Lower leg skin (tissue), 4 donors: ENCODE measurements at regions not wholly inside any gene's neighbourhood (a gene's known extent, or its start where the extent isn't known, plus 50 kb on each side); places are given as distances from the start of the nearest gene placed in this dataset.
"Not testable (repeated sequence)": the region's sequence is repeated elsewhere in the genome, so short reads cannot be mapped to it uniquely, and the experiment has no call there.

Experiments used
- DNase-seq, 2 donors: peaks; one replicate each; pipeline ENCODE4 v3.0.0-alpha.2; 2019; ENCODE audit warnings: low spot score in 2 of 2
- H3K4me3 ChIP-seq: fragments of 200-600 bp; sonication (generic); 2 replicates; pipeline ENCODE4 v1.5.1; 2017; ENCODE audit warnings: mild to moderate bottlenecking, low read depth; ENCODE audit not compliant: poor library complexity, severe bottlenecking
- POLR2A ChIP-seq, 2 donors: fragments of 450-650 bp; IDR thresholded peaks; one replicate each; pipeline ENCODE4 v1.6.1; 2016 to 2017; ENCODE audit warnings: antibody characterized with exemption in 2 of 2, mild to moderate bottlenecking in 1 of 2, moderate library complexity in 1 of 2
- WGBS, 2 donors: methylation state at CpG; one replicate each; pipeline ENCODE4 v1.1.5; 2018; 5-methylcytosine and 5-hydroxymethylcytosine counted together
- intact Hi-C: fragments of 100-400 bp; cut with DNase I; formaldehyde crosslinking; loops from one replicate; pipeline ENCODE4 v1.15.0; 2023; ENCODE audit warnings: low total_unique reads
- TF ChIP-seq, protein P1 (sequence below), 3 donors: fragments of 450-650 bp; IDR thresholded peaks; one replicate each; pipeline ENCODE4 v1.5.1; 2016; ENCODE audit warnings: antibody characterized with exemption in 3 of 3, mild to moderate bottlenecking in 3 of 3, moderate library complexity in 2 of 3

DNA sequence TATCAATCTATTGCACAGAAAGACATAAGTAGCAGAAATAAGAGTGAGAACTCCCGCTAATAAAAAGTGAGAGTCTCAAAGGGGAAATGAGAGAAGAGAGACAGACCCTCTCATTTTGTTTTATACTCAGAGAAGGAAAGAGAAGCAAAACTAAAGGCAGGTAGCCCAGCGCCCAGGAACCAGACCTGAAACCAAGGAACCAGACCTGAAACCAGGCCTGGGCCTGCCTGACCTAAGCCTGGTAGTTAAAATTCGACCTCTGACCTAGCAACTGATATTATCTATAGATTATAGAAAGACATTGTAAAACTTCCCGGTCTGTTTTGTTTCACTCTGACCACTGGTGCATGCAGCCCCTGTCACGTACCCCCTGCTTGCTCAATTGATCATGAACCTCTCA lies 134.5 kb upstream of the SEMA6A start:
- TF ChIP-seq POLR2A (IDR thresholded peaks at IDR 0.05): no peak
- TF ChIP-seq, protein P1, sequence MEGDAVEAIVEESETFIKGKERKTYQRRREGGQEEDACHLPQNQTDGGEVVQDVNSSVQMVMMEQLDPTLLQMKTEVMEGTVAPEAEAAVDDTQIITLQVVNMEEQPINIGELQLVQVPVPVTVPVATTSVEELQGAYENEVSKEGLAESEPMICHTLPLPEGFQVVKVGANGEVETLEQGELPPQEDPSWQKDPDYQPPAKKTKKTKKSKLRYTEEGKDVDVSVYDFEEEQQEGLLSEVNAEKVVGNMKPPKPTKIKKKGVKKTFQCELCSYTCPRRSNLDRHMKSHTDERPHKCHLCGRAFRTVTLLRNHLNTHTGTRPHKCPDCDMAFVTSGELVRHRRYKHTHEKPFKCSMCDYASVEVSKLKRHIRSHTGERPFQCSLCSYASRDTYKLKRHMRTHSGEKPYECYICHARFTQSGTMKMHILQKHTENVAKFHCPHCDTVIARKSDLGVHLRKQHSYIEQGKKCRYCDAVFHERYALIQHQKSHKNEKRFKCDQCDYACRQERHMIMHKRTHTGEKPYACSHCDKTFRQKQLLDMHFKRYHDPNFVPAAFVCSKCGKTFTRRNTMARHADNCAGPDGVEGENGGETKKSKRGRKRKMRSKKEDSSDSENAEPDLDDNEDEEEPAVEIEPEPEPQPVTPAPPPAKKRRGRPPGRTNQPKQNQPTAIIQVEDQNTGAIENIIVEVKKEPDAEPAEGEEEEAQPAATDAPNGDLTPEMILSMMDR (IDR thresholded peaks at IDR 0.05): no peak
- intact Hi-C loops: no loop called here
- 90 to 91% methylated on average over 5 of the region's 5 CpGs for WGBS, 2 donors

DNA sequence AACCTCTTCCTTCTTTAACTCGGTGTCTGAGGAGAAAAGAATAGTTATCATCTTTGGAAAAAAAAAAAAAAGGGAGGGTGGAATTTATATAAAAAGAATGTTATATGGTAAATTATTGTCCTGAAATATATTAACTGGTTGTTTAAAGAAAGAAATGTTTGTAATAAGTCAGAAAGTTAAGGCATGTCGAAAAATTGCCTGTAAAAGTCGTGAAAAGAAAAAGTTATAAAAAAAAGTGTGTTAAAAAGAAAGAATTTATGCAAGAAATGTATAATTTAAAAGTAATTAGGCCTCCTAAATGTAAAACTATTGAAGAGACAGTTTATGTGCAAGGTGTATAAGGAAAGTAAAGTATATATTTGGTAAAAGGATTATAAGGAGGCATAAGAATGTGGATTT lies 130.5 kb upstream of the SEMA6A start:
- intact Hi-C loops, DNase-seq, H3K4me3 ChIP-seq: not testable (repeated sequence)
- WGBS, 2 donors: 95 to 97% methylated on average over 3 of the region's 3 CpGs

More for the DNA sequence above, 134.5 kb upstream of the SEMA6A start:
- no peak overlapping the region for H3K4me3 ChIP-seq
- no peak for DNase-seq

DNA sequence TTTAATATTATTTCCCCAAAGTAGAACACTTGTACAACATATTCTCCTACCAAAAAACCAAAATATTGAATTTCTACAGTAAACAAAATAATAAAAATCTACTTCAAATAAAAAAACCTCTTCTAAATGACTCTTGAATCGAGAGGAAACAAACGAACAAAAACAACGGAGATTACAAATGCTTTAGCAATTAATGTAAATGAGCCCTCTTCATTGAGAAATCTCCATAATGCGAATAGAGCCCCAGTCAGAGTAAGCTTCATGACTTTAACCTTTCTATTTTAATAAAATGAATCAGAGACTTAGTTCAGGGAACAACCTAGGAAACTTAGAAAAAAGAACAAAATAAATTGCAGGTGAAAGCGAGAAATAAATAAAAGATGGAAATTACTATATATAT lies 129.3 kb upstream of the SEMA6A start:
- no peak for DNase-seq
- intact Hi-C loops: no loop called here
- TF ChIP-seq POLR2A (IDR thresholded peaks at IDR 0.05): no peak
- TF ChIP-seq, protein P1 (IDR thresholded peaks at IDR 0.05): no peak
- 94 to 95% methylated on average over 5 of the region's 5 CpGs for WGBS, 2 donors
- H3K4me3 ChIP-seq: no peak overlapping the region

DNA sequence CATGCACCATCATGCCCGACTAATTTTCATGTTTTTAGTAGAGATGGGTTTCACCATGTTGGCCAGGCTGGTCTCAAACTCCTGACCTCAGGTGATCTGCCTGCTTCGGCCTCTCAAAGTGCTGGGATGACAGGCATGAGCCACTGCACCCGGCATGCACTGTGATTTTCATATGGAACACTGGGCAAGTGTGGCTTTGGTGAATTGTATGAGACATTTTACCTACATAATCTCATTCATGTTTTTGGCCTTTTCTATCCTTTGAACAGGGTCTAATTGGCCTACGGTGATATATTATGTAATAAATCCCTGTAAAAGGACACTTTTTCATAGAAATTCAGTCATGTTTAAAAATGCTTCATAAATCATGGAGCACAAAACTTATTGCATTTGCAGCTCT lies 128.7 kb upstream of the SEMA6A start:
- no peak for DNase-seq
- intact Hi-C loops: no loop called here
- H3K4me3 ChIP-seq: no peak overlapping the region
- WGBS, 2 donors: 82 to 84% methylated on average over 4 of the region's 4 CpGs
- TF ChIP-seq POLR2A (IDR thresholded peaks at IDR 0.05): no peak
- TF ChIP-seq, protein P1 (IDR thresholded peaks at IDR 0.05): no peak

DNA sequence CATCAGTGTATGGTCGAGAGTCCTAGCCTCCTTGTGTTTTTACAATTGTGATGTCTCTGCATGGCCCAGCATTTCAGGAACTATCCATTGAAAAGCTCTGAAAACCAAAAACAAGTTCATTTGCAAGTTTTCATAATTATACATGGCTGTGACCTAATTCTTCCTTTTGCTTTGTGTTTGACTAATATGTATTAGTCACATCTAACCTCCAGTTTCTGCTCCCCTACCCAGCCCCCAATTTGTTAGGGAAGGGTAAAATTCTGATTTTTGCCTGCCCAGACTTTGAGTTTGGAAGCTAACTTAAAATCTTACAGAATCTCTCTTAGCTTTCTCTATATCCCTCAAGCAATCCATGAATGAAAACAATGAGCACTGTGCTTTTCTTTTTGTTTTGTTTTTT lies 128.2 kb upstream of the SEMA6A start:
- TF ChIP-seq, protein P1 (IDR thresholded peaks at IDR 0.05): no peak
- no peak for TF ChIP-seq POLR2A (IDR thresholded peaks at IDR 0.05)
- 90 to 94% methylated on average over 1 of the region's 1 CpG for WGBS, 2 donors
- H3K4me3 ChIP-seq: no peak overlapping the region
- intact Hi-C loops: no loop called here
- no peak for DNase-seq

DNA sequence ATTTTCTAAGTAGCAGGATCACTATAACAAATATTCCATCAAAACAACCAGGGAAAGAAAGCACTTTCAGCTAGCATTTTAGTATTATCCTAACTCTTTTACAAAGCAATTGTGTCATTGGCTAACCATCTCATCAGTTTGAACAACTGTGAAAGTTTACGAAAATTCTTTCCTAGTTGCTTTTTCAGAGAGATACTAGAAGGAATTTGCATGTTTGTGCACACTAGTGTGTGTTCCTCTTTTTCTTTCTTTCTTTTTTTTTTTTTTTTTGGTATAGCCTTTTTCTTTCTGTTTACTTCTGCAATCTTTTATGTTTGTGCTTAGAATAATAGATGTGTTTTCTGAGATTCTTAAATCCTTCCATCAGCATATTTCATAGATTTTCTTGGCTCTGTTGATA lies 124.7 kb upstream of the SEMA6A start:
- DNase-seq: no peak
- TF ChIP-seq, protein P1 (IDR thresholded peaks at IDR 0.05): no peak
- TF ChIP-seq POLR2A (IDR thresholded peaks at IDR 0.05): no peak
- intact Hi-C loops: no loop called here
- WGBS, 2 donors: 73 to 75% methylated on average over 1 of the region's 1 CpG
- no peak overlapping the region for H3K4me3 ChIP-seq
